ENCODE measurements at regions not wholly inside any gene's neighbourhood (a gene's known extent, or its start where the extent isn't known, plus 50 kb on each side); places are given as distances from the start of the nearest gene placed in this dataset.
A peak's percentile ranks its signal among the peaks of the same experiment; 100 is the strongest.

- TF ChIP-seq POLR2A (IDR thresholded peaks at IDR 0.05) (no peak), CTCF (IDR thresholded peaks at IDR 0.05) (no peak)
- intact Hi-C loops (cut with DNase I), result no loop called here
- WGBS, 4 donors, result 53 to 69% (median 68%) methylated on average over 6 of the region's 6 CpGs
- no peak overlapping the region for H3K4me3 ChIP-seq
- no peaks in the 10 kb centered on the region for H3K36me3 ChIP-seq
- no peak for DNase-seq
- H3K9me3 ChIP-seq, result no peaks in the 10 kb centered on the region
- H3K4me1 ChIP-seq, result no peaks in the 10 kb centered on the region
- no peak for ATAC-seq
- H3K27ac ChIP-seq, result no peak overlapping the region
- peaks cover 0 to 4% (median 0%) of the 10 kb centered on the region in 9 donors for H3K27me3 ChIP-seq
Measured at GRCh38 chr12:126390969-126391566, 1325.8 kb downstream of the AACS start.

- no peak overlapping the region for H3K27ac ChIP-seq
- no peaks in the 10 kb centered on the region for H3K36me3 ChIP-seq
- TF ChIP-seq POLR2A (IDR thresholded peaks at IDR 0.05) (no peak), CTCF (IDR thresholded peaks at IDR 0.05) (no peak)
- peaks cover 0 to 12% (median 0%) of the 10 kb centered on the region in 12 donors for H3K9me3 ChIP-seq
- H3K4me1 ChIP-seq, result no peaks in the 10 kb centered on the region
- 65 to 77% (median 67%) methylated on average over 6 of the region's 6 CpGs for WGBS, 4 donors
- intact Hi-C loops (cut with DNase I), result no loop called here
- DNase-seq (no peak), ATAC-seq (no peak)
- H3K4me3 ChIP-seq, result no peak overlapping the region
- no peaks in the 10 kb centered on the region for H3K27me3 ChIP-seq
Measured at GRCh38 chr12:126396536-126396935, 1331.3 kb downstream of the AACS start.

DNA sequence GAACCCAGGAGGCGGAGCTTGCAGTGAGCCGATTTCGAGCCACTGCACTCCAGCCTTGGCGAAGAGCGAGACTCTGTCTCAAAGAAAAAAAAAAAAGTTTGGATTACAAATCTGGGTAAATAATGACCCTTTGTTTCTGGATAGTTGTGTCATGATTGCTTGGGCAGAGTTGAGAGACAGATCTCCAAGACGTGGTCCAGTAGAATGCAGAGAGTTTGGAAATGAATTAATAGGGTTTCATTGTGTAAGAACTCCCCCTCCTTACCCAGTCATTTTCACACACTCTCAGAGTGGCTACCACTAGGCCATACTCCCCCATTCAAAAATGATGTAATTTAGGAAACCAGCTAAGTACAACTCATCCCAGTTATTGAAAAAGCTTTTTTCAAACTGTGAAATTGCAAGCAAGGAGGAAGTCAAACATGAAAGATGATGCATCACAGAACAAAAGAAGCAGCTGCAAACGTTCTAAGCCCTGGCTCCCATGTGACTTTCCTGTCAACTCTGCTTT lies 1331.9 kb downstream of the AACS start:
- no peak for TF ChIP-seq POLR2A (IDR thresholded peaks at IDR 0.05)
- TF ChIP-seq CTCF (IDR thresholded peaks at IDR 0.05), result no peak
- intact Hi-C loops (cut with DNase I), result no loop called here
- 66 to 82% (median 69%) methylated on average over 7 of the region's 7 CpGs for WGBS, 4 donors
- Histone ChIP-seq H3K27ac (no peak overlapping the region), H3K4me1 (no peaks in the 10 kb centered on the region), H3K9me3 (peaks cover 0 to 12% (median 0%) of the 10 kb centered on the region in 12 donors), H3K4me3 (no peak overlapping the region), H3K27me3 (no peaks in the 10 kb centered on the region), H3K36me3 (no peaks in the 10 kb centered on the region)
- DNase-seq (no peak), ATAC-seq (peak in 2 of 4 donors; percentile 45 to 49)

GRCh38 chr12:126397660-126398059 lies 1332.4 kb downstream of the AACS start:
- H3K27ac ChIP-seq, result no peak overlapping the region
- ATAC-seq, result no peak
- H3K36me3 ChIP-seq, result no peaks in the 10 kb centered on the region
- TF ChIP-seq POLR2A (IDR thresholded peaks at IDR 0.05) (no peak), CTCF (IDR thresholded peaks at IDR 0.05) (no peak)
- intact Hi-C loops (cut with DNase I), result no loop called here
- 69 to 96% (median 86%) methylated on average over 1 of the region's 1 CpG for WGBS, 4 donors
- H3K27me3 ChIP-seq, result no peaks in the 10 kb centered on the region
- no peak overlapping the region for H3K4me3 ChIP-seq
- H3K9me3 ChIP-seq, result peaks cover 0 to 12% (median 0%) of the 10 kb centered on the region in 12 donors
- H3K4me1 ChIP-seq, result no peaks in the 10 kb centered on the region
- no peak for DNase-seq

All from heart left ventricle (tissue), 16 donors.